IMR-90 (cell line): ENCODE measurements at regions not wholly inside any gene's neighbourhood (a gene's known extent, or its start where the extent isn't known, plus 50 kb on each side); places are given as distances from the start of the nearest gene placed in this dataset.

ENCODE experiments used
- ATAC-seq: fragments of 200-7000 bp; cut with Tn5 transposase; 2 replicates; pipeline ENCODE4 v1.9.1; 2020; ENCODE audit warnings: low read depth, mild to moderate bottlenecking, moderate library complexity
- BruUV-seq: library from RNA; stranded (reverse); fragments of 400-500 nt; replicated peaks from 2 replicates; lab custom pipeline; 2021; lab: Mats Ljungman, UMichigan
- CTCF ChIA-PET: fragments of 300-600 bp; formaldehyde crosslinking; extraction: SDS; loops from one replicate; lab custom pipeline; 2021; ENCODE audit warnings: antibody characterized with exemption; lab: Yijun Ruan, JAX
- POLR2A ChIA-PET: fragments of 300-600 bp; sonication (Branson Sonifier 250); formaldehyde crosslinking; loops from one replicate; lab custom pipeline; 2022; ENCODE audit warnings: antibody characterized with exemption; ENCODE audit not compliant: unreplicated experiment; lab: Charles Lee
- DNase-seq: peaks from one replicate; pipeline ENCODE4 v3.0.0; 2013
- H2AFZ ChIP-seq: replicated peaks from 2 replicates; pipeline ENCODE3; 2013; ENCODE audit warnings: low read length, mild to moderate bottlenecking; ENCODE audit not compliant: poor library complexity
- H2AK5ac ChIP-seq: 2 replicates; pipeline ENCODE4 v1.6.1; 2013; ENCODE audit warnings: low read depth, low read length, inconsistent platforms
- H2AK9ac ChIP-seq: replicated peaks from 2 replicates; pipeline ENCODE3; 2013; ENCODE audit warnings: mild to moderate bottlenecking, low read depth, low read length, moderate library complexity; ENCODE audit not compliant: poor library complexity
- H2BK120ac ChIP-seq: 2 replicates; pipeline ENCODE4 v1.6.1; 2013; ENCODE audit warnings: low read depth, low read length, inconsistent platforms
- H2BK15ac ChIP-seq: 3 replicates; pipeline ENCODE4 v1.6.1; 2013; ENCODE audit warnings: low read depth, low read length, inconsistent platforms
- H2BK20ac ChIP-seq: 2 replicates; pipeline ENCODE4 v1.6.1; 2013; ENCODE audit warnings: low read depth, mild to moderate bottlenecking, inconsistent platforms, low read length, moderate library complexity
- H2BK5ac ChIP-seq: 2 replicates; pipeline ENCODE4 v1.6.1; 2013; ENCODE audit warnings: mild to moderate bottlenecking, low read depth, low read length, inconsistent platforms; ENCODE audit not compliant: poor library complexity, severe bottlenecking
- H3K14ac ChIP-seq: replicated peaks from 2 replicates; pipeline ENCODE4 v1.6.1; 2013; ENCODE audit warnings: low read depth, low read length, inconsistent platforms
- H3K18ac ChIP-seq: 2 replicates; pipeline ENCODE4 v1.6.1; 2013; ENCODE audit warnings: low read depth, low read length, control low read depth
- H3K23ac ChIP-seq: 2 replicates; pipeline ENCODE4 v1.6.1; 2013; ENCODE audit warnings: low read depth, low read length, inconsistent platforms
- H3K27ac ChIP-seq: 2 replicates; pipeline ENCODE4 v1.5.1; 2013; ENCODE audit warnings: mild to moderate bottlenecking, control low read depth, low read length; ENCODE audit not compliant: insufficient read depth
- H3K27me3 ChIP-seq: 2 replicates; pipeline ENCODE4 v1.6.1; 2013; ENCODE audit warnings: low read length; ENCODE audit not compliant: control insufficient read depth, insufficient read depth
- H3K36me3 ChIP-seq: 2 replicates; pipeline ENCODE4 v1.6.1; 2013; ENCODE audit warnings: low read length, mixed read lengths; ENCODE audit not compliant: control insufficient read depth, insufficient read depth
- H3K4ac ChIP-seq: 2 replicates; pipeline ENCODE4 v1.6.1; 2013; ENCODE audit warnings: low read depth, low read length, inconsistent platforms
- H3K4me1 ChIP-seq: 2 replicates; pipeline ENCODE4 v1.6.1; 2013; ENCODE audit warnings: low read length, mixed read lengths; ENCODE audit not compliant: control insufficient read depth, insufficient read depth
- H3K4me2 ChIP-seq: 2 replicates; pipeline ENCODE4 v1.6.1; 2013; ENCODE audit warnings: low read depth, mild to moderate bottlenecking, control low read depth, low read length, moderate library complexity
- H3K4me3 ChIP-seq: 2 replicates; pipeline ENCODE4 v1.5.1; 2013; ENCODE audit warnings: low read depth, mild to moderate bottlenecking, control low read depth, low read length, moderate library complexity; ENCODE audit not compliant: insufficient read depth
- H3K56ac ChIP-seq: 2 replicates; pipeline ENCODE4 v1.6.1; 2013; ENCODE audit warnings: low read length, inconsistent platforms; ENCODE audit not compliant: insufficient read depth; ENCODE audit errors: extremely low read depth
- H3K79me1 ChIP-seq, 2 experiments: 2 replicates each; pipeline ENCODE4 v1.6.1; 2013; ENCODE audit warnings: low read length in 2 of 2, inconsistent platforms in 1 of 2, low read depth in 1 of 2
- H3K9ac ChIP-seq: 2 replicates; pipeline ENCODE4 v1.6.1; 2013; ENCODE audit warnings: low read depth, low read length, control low read depth
- H3K9me1 ChIP-seq: 2 replicates; pipeline ENCODE4 v1.6.1; 2013; ENCODE audit warnings: low read length, inconsistent platforms; ENCODE audit not compliant: insufficient read depth
- H3K9me3 ChIP-seq: 2 replicates; pipeline ENCODE4 v1.6.1; 2013; ENCODE audit warnings: low read length; ENCODE audit not compliant: control insufficient read depth, insufficient read depth
- H4K20me1 ChIP-seq: 2 replicates; pipeline ENCODE4 v1.6.1; 2013; ENCODE audit warnings: low read length, inconsistent platforms; ENCODE audit not compliant: insufficient read depth
- H4K5ac ChIP-seq: 2 replicates; pipeline ENCODE4 v1.6.1; 2013; ENCODE audit warnings: mild to moderate bottlenecking, low read depth, low read length, control low read depth
- H4K8ac ChIP-seq, 2 experiments: 2 replicates each; pipeline ENCODE4 v1.6.1; 2013; ENCODE audit warnings: low read depth in 2 of 2, low read length in 2 of 2, control low read depth in 1 of 2, inconsistent platforms in 1 of 2
- H4K91ac ChIP-seq: 2 replicates; pipeline ENCODE4 v1.6.1; 2013; ENCODE audit warnings: low read depth, low read length, inconsistent platforms; ENCODE audit not compliant: insufficient read depth
- RAD21 ChIP-seq: IDR thresholded peaks from 2 replicates; pipeline ENCODE4 v1.6.1; 2012; ENCODE audit warnings: low read length, improper control_type of control experiment
- WGBS, 2 experiments: methylation state at CpG; one replicate each; pipeline versions ENCODE4 v1.1.5 to v1.1.7; 2013; ENCODE audit warnings: missing lambda C conversion rate in 2 of 2; ENCODE audit not compliant: insufficient read length in 1 of 2; ENCODE audit errors: extremely low coverage in 2 of 2; 5-methylcytosine and 5-hydroxymethylcytosine counted together
- dilution Hi-C: fragments of 300-500 bp; cut with HindIII; formaldehyde crosslinking; loops from one replicate; pipeline ENCODE4 v1.14.3; 2018; ENCODE audit warnings: low sequenced_read_pairs; ENCODE audit not compliant: unreplicated experiment
- in situ Hi-C: fragments of 300-500 bp; cut with MboI; formaldehyde crosslinking; loops from 3 replicates; pipeline ENCODE4 v1.14.3; 2019; ENCODE audit warnings: low sequenced_read_pairs, inconsistent platforms, mixed read lengths
- intact Hi-C: fragments of 100-400 bp; cut with micrococcal nuclease; formaldehyde crosslinking; loops from 2 replicates; pipeline ENCODE4 v1.10.0; 2022
- TF ChIP-seq, protein P1 (sequence below): fragments of 150-350 bp; IDR thresholded peaks from 2 replicates; pipeline ENCODE4 v1.6.1; 2016; ENCODE audit warnings: low read depth, mild to moderate bottlenecking, low read length, moderate library complexity, borderline replicate concordance
- TF ChIP-seq, protein P2 (sequence below): fragments of 150-350 bp; IDR thresholded peaks from 2 replicates; pipeline ENCODE4 v1.6.1; 2017; ENCODE audit warnings: mild to moderate bottlenecking, antibody characterized with exemption, low read length, low read depth

DNA sequence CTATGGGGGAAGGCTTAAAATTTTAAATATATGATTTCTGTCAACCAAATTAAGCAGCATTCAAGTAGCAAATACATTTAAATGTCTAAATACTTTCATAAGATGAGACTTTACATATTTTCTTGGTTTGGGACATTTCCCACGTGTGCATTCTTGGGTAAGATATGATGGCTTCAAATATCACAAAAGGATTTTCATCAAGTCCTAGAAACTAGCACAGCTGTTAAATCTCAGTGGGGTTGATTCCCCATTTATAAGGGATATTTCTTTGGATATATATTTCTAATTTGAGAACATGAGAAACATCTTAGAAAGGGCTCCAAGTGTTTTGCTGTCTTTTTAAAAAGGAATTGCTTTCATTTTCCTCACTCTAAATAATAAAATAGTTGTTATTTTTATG lies 90.2 kb downstream of the P2RY10 start:
- Histone ChIP-seq H3K4me3 (no peak overlapping the region), H3K18ac (no peak overlapping the region), H3K4me2 (no peak overlapping the region), H3K23ac (no peak overlapping the region), H4K91ac (no peak overlapping the region), H3K9ac (no peak overlapping the region), H3K27ac (no peak overlapping the region), H4K5ac (no peak overlapping the region), H2AFZ (no peak overlapping the region), H3K27me3 (no peaks in the 10 kb centered on the region), H3K36me3 (no peaks in the 10 kb centered on the region), H4K8ac (no peak overlapping the region), H3K9me3 (no peaks in the 10 kb centered on the region), H3K9me1 (no peaks in the 10 kb centered on the region), H3K4me1 (no peaks in the 10 kb centered on the region), H3K4ac (no peak overlapping the region), H2BK15ac (no peak overlapping the region), H3K14ac (no peak overlapping the region), H2BK5ac (no peak overlapping the region), H2BK20ac (no peak overlapping the region), H2AK5ac (no peak overlapping the region), H3K56ac (no peak overlapping the region), H3K79me1 (no peaks in the 10 kb centered on the region), H2AK9ac (no peak overlapping the region), H2BK120ac (no peak overlapping the region), H4K20me1 (no peaks in the 10 kb centered on the region)
- POLR2A ChIA-PET = no interaction called here
- DNase-seq (no peak), ATAC-seq (no peak)
- WGBS, 2 experiments = no CpG with 5 or more reads among the region's 1 CpG
- TF ChIP-seq, protein P1, sequence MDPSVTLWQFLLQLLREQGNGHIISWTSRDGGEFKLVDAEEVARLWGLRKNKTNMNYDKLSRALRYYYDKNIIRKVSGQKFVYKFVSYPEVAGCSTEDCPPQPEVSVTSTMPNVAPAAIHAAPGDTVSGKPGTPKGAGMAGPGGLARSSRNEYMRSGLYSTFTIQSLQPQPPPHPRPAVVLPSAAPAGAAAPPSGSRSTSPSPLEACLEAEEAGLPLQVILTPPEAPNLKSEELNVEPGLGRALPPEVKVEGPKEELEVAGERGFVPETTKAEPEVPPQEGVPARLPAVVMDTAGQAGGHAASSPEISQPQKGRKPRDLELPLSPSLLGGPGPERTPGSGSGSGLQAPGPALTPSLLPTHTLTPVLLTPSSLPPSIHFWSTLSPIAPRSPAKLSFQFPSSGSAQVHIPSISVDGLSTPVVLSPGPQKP = no peak
- TF ChIP-seq, protein P2, sequence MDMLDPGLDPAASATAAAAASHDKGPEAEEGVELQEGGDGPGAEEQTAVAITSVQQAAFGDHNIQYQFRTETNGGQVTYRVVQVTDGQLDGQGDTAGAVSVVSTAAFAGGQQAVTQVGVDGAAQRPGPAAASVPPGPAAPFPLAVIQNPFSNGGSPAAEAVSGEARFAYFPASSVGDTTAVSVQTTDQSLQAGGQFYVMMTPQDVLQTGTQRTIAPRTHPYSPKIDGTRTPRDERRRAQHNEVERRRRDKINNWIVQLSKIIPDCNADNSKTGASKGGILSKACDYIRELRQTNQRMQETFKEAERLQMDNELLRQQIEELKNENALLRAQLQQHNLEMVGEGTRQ = no peak
- TF ChIP-seq RAD21 = no peak
- no TSS peak for BruUV-seq
- dilution Hi-C loops (no loop called here), in situ Hi-C loops (no loop called here), intact Hi-C loops (no loop called here)
- CTCF ChIA-PET = no interaction called here
